ENCODE measurements at regions not wholly inside any gene's neighbourhood (a gene's known extent, or its start where the extent isn't known, plus 50 kb on each side); places are given as distances from the start of the nearest gene placed in this dataset.

DNA sequence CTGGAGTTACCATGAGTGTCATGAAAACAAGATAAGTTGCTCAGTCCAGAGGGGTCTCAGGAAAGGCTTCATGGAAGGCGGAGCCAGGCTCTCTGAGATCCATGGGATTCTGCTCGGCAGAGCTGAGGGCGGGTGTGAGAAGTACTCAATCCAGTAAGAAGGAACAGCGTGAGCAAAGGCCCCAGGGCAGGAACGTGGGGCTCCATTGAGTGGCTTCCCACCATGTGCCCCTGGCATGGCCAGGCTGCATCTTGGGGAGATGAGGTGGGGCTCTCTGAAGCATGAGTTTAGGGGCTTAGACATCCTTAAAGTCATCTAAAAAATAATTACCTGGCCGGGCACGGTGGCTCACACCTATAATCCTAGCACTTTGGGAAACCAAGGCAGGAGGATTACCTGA, 58.0 kb downstream of the ARL6IP4 start:
- H3K27ac ChIP-seq: no peak overlapping the region
- H3K79me2 ChIP-seq (ENCODE audit: insufficient read depth): no peaks in the 10 kb centered on the region
- peaks cover 9% of the 10 kb centered on the region for H3K4me1 ChIP-seq (ENCODE audit: insufficient read depth)
- no peak overlapping the region for H3K4me2 ChIP-seq (ENCODE audit: unreplicated experiment)
- H3K9me3 ChIP-seq (ENCODE audit: low read depth): no peaks in the 10 kb centered on the region
- H4K20me1 ChIP-seq (ENCODE audit: insufficient read depth): no peaks in the 10 kb centered on the region
- DNase-seq: no peak
- no peak overlapping the region for H3K9ac ChIP-seq
- H3F3A ChIP-seq (ENCODE audit: insufficient read depth): no peaks in the 10 kb centered on the region; the same call in 1 of the 2 replicates
- no peaks in the 10 kb centered on the region for H3K9me2 ChIP-seq (ENCODE audit: insufficient read depth)
- H2AFZ ChIP-seq: no peak overlapping the region
- no peak for TF ChIP-seq EZH2phosphoT487 (IDR thresholded peaks at IDR 0.05; ENCODE audit: insufficient read depth, low read depth)
- TF ChIP-seq EZH2 (IDR thresholded peaks at IDR 0.05; ENCODE audit: insufficient read depth, poor library complexity, severe bottlenecking): no peak
- H3K4me3 ChIP-seq: no peak overlapping the region
- in situ Hi-C loops (cut with MboI): no loop called here
- no peaks in the 10 kb centered on the region for H3K27me3 ChIP-seq (replicated peaks; ENCODE audit: insufficient read depth)
- no peaks in the 10 kb centered on the region for H3K36me3 ChIP-seq (ENCODE audit: low read depth)
- WGBS, 2 experiments (ENCODE audit: low coverage in 1 of 2, low lambda C conversion rate in 2 of 2, missing lambda C conversion rate in 2 of 2): 90 to 91% methylated on average over 7 of the region's 7 CpGs

DNA sequence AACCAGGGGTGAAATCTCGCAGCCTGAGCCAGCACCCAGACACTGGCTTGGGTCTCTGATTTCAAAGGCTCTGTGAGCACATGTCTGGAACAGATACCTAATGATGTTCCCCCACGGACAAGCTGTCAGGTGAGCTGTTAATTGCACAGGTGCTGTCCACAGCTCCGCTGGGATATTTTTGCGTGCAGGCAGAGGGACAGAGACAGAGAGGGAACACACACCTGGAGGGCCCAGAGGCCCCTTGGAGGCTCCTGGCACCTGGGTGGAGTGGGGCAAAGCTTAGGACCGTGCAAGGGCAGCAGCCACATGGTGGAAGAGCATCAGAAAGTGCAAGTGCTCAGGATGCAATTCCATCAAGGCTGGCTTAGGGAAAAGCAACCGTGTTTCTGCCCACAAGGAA, 57.3 kb downstream of the ARL6IP4 start:
- peaks cover 9% of the 10 kb centered on the region for H3K4me1 ChIP-seq (ENCODE audit: insufficient read depth)
- H3K27ac ChIP-seq: no peak overlapping the region
- H3K27me3 ChIP-seq (replicated peaks; ENCODE audit: insufficient read depth): no peaks in the 10 kb centered on the region
- H2AFZ ChIP-seq: no peak overlapping the region
- H3K36me3 ChIP-seq (ENCODE audit: low read depth): no peaks in the 10 kb centered on the region
- H3K9me2 ChIP-seq (ENCODE audit: insufficient read depth): no peaks in the 10 kb centered on the region
- no peaks in the 10 kb centered on the region; the same call in 1 of the 2 replicates for H3F3A ChIP-seq (ENCODE audit: insufficient read depth)
- no peak overlapping the region for H3K4me3 ChIP-seq
- in situ Hi-C loops (cut with MboI): no loop called here
- H4K20me1 ChIP-seq (ENCODE audit: insufficient read depth): no peaks in the 10 kb centered on the region
- WGBS, 2 experiments (ENCODE audit: low coverage in 1 of 2, low lambda C conversion rate in 2 of 2, missing lambda C conversion rate in 2 of 2): 93 to 96% methylated on average over 6 of the region's 6 CpGs
- no peak overlapping the region for H3K9ac ChIP-seq
- H3K9me3 ChIP-seq (ENCODE audit: low read depth): no peaks in the 10 kb centered on the region
- no peak overlapping the region for H3K4me2 ChIP-seq (ENCODE audit: unreplicated experiment)
- no peak for DNase-seq
- TF ChIP-seq EZH2phosphoT487 (IDR thresholded peaks at IDR 0.05; ENCODE audit: insufficient read depth, low read depth) (no peak), EZH2 (IDR thresholded peaks at IDR 0.05; ENCODE audit: insufficient read depth, poor library complexity, severe bottlenecking) (no peak)
- H3K79me2 ChIP-seq (ENCODE audit: insufficient read depth): no peaks in the 10 kb centered on the region

DNA sequence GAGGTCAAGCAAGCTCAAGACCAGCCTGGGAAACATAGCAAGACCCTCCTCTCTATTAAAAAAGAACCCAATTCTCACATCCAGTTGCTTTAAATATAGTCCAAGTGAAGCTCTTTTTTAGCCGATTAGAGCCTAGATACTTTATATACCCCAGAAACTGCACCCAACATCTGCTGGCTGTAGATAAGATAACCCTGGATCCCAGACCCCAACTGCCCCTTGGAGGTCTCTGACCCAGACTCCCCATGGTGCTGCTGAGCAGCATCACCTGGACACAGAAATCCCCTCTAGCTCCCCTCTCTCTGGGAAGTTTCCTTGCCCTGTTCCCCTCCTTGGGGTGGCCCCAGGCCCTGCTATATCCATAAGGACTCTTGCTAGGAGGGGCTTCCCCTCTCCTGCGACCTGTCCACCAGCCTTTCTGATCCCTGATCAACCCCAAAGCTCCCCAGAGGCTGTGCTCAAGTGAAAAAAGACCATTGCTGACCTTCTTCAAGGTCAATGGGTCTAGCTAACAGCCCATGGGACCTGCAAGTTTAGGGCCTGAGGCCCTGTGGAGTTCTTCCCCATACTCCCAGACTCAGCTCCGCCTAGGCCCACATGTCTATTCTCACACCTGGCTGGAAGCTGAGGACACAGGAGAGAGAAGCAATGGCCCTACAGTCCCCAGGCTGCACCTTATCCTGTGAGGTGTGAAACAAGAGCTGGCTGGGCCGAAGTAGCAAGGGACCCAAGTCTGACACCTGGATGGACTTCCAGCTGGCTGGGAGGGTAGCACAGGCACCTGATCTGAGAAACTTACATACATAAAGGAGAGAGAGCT, 56.2 kb downstream of the ARL6IP4 start:
- Histone ChIP-seq H3K4me1 (ENCODE audit: insufficient read depth) (peaks cover 9% of the 10 kb centered on the region), H3K27me3 (replicated peaks; ENCODE audit: insufficient read depth) (no peaks in the 10 kb centered on the region), H3K79me2 (ENCODE audit: insufficient read depth) (no peaks in the 10 kb centered on the region), H3F3A (ENCODE audit: insufficient read depth) (no peaks in the 10 kb centered on the region; the same call in 1 of the 2 replicates), H3K27ac (no peak overlapping the region), H3K4me2 (ENCODE audit: unreplicated experiment) (no peak overlapping the region), H3K9me3 (ENCODE audit: low read depth) (no peaks in the 10 kb centered on the region), H4K20me1 (ENCODE audit: insufficient read depth) (no peaks in the 10 kb centered on the region), H3K9ac (no peak overlapping the region), H3K36me3 (ENCODE audit: low read depth) (no peaks in the 10 kb centered on the region), H2AFZ (no peak overlapping the region), H3K4me3 (no peak overlapping the region), H3K9me2 (ENCODE audit: insufficient read depth) (no peaks in the 10 kb centered on the region)
- no peak for DNase-seq
- 92 to 93% methylated on average over 4 of the region's 4 CpGs for WGBS, 2 experiments (ENCODE audit: low coverage in 1 of 2, low lambda C conversion rate in 2 of 2, missing lambda C conversion rate in 2 of 2)
- in situ Hi-C loops (cut with MboI): no loop called here
- no peak for TF ChIP-seq EZH2 (IDR thresholded peaks at IDR 0.05; ENCODE audit: insufficient read depth, poor library complexity, severe bottlenecking)
- no peak for TF ChIP-seq EZH2phosphoT487 (IDR thresholded peaks at IDR 0.05; ENCODE audit: insufficient read depth, low read depth)

DNA sequence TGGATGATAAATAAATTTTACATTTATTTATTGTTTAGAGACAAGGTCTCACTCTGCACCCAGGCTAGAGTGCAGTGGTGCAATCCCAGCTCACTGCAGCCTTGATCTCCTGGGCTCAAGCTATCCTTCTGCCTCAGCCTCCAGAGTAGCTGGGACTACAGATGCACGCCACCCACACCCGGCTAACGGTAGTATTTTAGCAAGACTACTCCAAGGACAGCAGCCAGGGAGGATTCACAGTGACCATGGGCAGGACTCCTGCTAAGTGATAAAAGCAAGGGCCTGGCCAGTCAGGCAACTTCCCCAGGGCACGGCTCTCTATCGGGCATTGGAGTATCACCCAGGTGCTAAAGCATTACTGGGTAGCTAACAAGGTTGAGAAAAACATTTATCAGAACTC, 55.4 kb downstream of the ARL6IP4 start:
- Histone ChIP-seq H3K4me3 (no peak overlapping the region), H3K27ac (no peak overlapping the region), H3K36me3 (ENCODE audit: low read depth) (no peaks in the 10 kb centered on the region), H3K9me2 (ENCODE audit: insufficient read depth) (no peaks in the 10 kb centered on the region), H3K27me3 (replicated peaks; ENCODE audit: insufficient read depth) (no peaks in the 10 kb centered on the region), H3K9me3 (ENCODE audit: low read depth) (no peaks in the 10 kb centered on the region), H3K4me1 (ENCODE audit: insufficient read depth) (peaks cover 9% of the 10 kb centered on the region), H3F3A (ENCODE audit: insufficient read depth) (no peaks in the 10 kb centered on the region; the same call in 1 of the 2 replicates), H3K79me2 (ENCODE audit: insufficient read depth) (no peaks in the 10 kb centered on the region), H3K9ac (no peak overlapping the region), H2AFZ (no peak overlapping the region), H3K4me2 (ENCODE audit: unreplicated experiment) (no peak overlapping the region), H4K20me1 (ENCODE audit: insufficient read depth) (no peaks in the 10 kb centered on the region)
- WGBS, 2 experiments (ENCODE audit: low coverage in 1 of 2, low lambda C conversion rate in 2 of 2, missing lambda C conversion rate in 2 of 2): 87 to 91% methylated on average over 5 of the region's 5 CpGs
- DNase-seq: no peak
- in situ Hi-C loops (cut with MboI): no loop called here
- TF ChIP-seq EZH2 (IDR thresholded peaks at IDR 0.05; ENCODE audit: insufficient read depth, poor library complexity, severe bottlenecking) (no peak), EZH2phosphoT487 (IDR thresholded peaks at IDR 0.05; ENCODE audit: insufficient read depth, low read depth) (no peak)

All from GM23248 (cell line).